HEK293 (cell line): ENCODE measurements at regions not wholly inside any gene's neighbourhood (a gene's known extent, or its start where the extent isn't known, plus 50 kb on each side); places are given as distances from the start of the nearest gene placed in this dataset.
"Not testable (repeated sequence)": the region's sequence is repeated elsewhere in the genome, so short reads cannot be mapped to it uniquely, and the experiment has no call there.

Source experiments
- CTCF ChIA-PET: fragments of 350-600 bp; formaldehyde crosslinking; extraction: SDS; loops from one replicate; lab custom pipeline; 2021; ENCODE audit warnings: antibody characterized with exemption; lab: Yijun Ruan, JAX
- POLR2A ChIA-PET: fragments of 300-600 bp; formaldehyde crosslinking; extraction: SDS; loops from one replicate; lab custom pipeline; 2020; ENCODE audit warnings: antibody characterized with exemption, inconsistent platforms; lab: Yijun Ruan, JAX
- H3K27ac ChIP-seq: fragments of 200-500 bp; sonication (Bioruptor generic); 2 replicates; pipeline ENCODE4 v1.5.1; 2014; ENCODE audit warnings: low read depth, low read length, control low read depth, inconsistent platforms; ENCODE audit errors: extremely low read depth
- H3K36me3 ChIP-seq, 2 experiments: fragments of 200-500 bp in 1 of 2; sonication (Bioruptor generic) in 1 of 2; 1 replicate in 1 of 2; 2 replicates in 1 of 2; pipeline ENCODE4 v1.5.1; 2014 to 2017; ENCODE audit warnings: inconsistent platforms in 2 of 2, low read length in 2 of 2; ENCODE audit not compliant: control insufficient read depth in 2 of 2, insufficient read depth in 1 of 2
- H3K4me1 ChIP-seq: fragments of 200-500 bp; sonication (Bioruptor generic); 2 replicates; pipeline ENCODE4 v1.5.1; 2014; ENCODE audit warnings: mild to moderate bottlenecking, low read length, inconsistent platforms; ENCODE audit not compliant: control insufficient read depth, insufficient read depth
- H3K4me3 ChIP-seq: 2 replicates; pipeline ENCODE4 v1.5.1; 2011; ENCODE audit warnings: low read depth, mild to moderate bottlenecking, control low read depth, low read length, moderate library complexity
- H3K9me3 ChIP-seq: fragments of 200-500 bp; sonication (Bioruptor generic); 2 replicates; pipeline ENCODE4 v1.5.1; 2014; ENCODE audit warnings: low read depth, low read length, inconsistent platforms; ENCODE audit not compliant: control insufficient read depth, insufficient read depth
- EGR2 ChIP-seq: fragments of 450-650 bp; formaldehyde crosslinking; IDR thresholded peaks from 2 replicates; pipeline ENCODE4 v1.5.1; 2016; ENCODE audit warnings: low read depth, missing biosample characterization, missing genetic modification characterization
- MEIS1 ChIP-seq: sonication (generic); formaldehyde crosslinking; IDR thresholded peaks from 2 replicates; pipeline ENCODE4 v1.8.1; 2022; ENCODE audit warnings: missing genetic modification reagents, mild to moderate bottlenecking, borderline replicate concordance
- SCRT2 ChIP-seq: fragments of 450-650 bp; formaldehyde crosslinking; IDR thresholded peaks from 2 replicates; pipeline ENCODE4 v1.5.1; 2016; ENCODE audit warnings: missing biosample characterization, missing genetic modification characterization
- ZNF10 ChIP-seq: fragments of 450-650 bp; formaldehyde crosslinking; IDR thresholded peaks from 2 replicates; pipeline ENCODE4 v1.5.1; 2017; ENCODE audit warnings: missing biosample characterization, missing genetic modification characterization
- ZNF221 ChIP-seq: fragments of 450-650 bp; formaldehyde crosslinking; IDR thresholded peaks from 2 replicates; pipeline ENCODE4 v1.5.1; 2017; ENCODE audit warnings: missing biosample characterization, missing genetic modification characterization, borderline replicate concordance
- ZNF391 ChIP-seq: fragments of 450-650 bp; formaldehyde crosslinking; IDR thresholded peaks from 2 replicates; pipeline ENCODE4 v1.5.1; 2016; ENCODE audit warnings: low read depth, missing biosample characterization, missing genetic modification characterization, borderline replicate concordance
- ZNF404 ChIP-seq: fragments of 450-650 bp; formaldehyde crosslinking; IDR thresholded peaks from 2 replicates; pipeline ENCODE4 v1.5.1; 2017; ENCODE audit warnings: missing biosample characterization, missing genetic modification characterization
- ZNF514 ChIP-seq: fragments of 450-650 bp; formaldehyde crosslinking; IDR thresholded peaks from 2 replicates; pipeline ENCODE4 v1.5.1; 2016; ENCODE audit warnings: missing biosample characterization, missing genetic modification characterization
- ZNF549 ChIP-seq: fragments of 450-650 bp; IDR thresholded peaks from 2 replicates; pipeline ENCODE4 v1.5.1; 2018; ENCODE audit warnings: missing biosample characterization, missing genetic modification characterization, mild to moderate bottlenecking, inconsistent platforms, moderate library complexity
- ZNF555 ChIP-seq: fragments of 450-650 bp; formaldehyde crosslinking; conservative IDR thresholded peaks from 2 replicates; pipeline ENCODE4 v1.5.1; 2017; ENCODE audit warnings: missing biosample characterization, mild to moderate bottlenecking, missing genetic modification characterization, inconsistent platforms
- TF ChIP-seq, protein P1 (sequence below): fragments of 450-650 bp; formaldehyde crosslinking; IDR thresholded peaks from 2 replicates; pipeline ENCODE4 v1.5.1; 2017; ENCODE audit warnings: missing biosample characterization, missing genetic modification characterization
- TF ChIP-seq, protein P2 (sequence below): fragments of 450-650 bp; formaldehyde crosslinking; IDR thresholded peaks from 2 replicates; pipeline ENCODE4 v1.5.1; 2017; ENCODE audit warnings: missing biosample characterization, missing genetic modification characterization
- TF ChIP-seq, protein P3 (sequence below): fragments of 450-650 bp; formaldehyde crosslinking; IDR thresholded peaks from 2 replicates; pipeline ENCODE4 v1.5.1; 2016; ENCODE audit warnings: missing biosample characterization, missing genetic modification characterization
- TF ChIP-seq, protein P4 (sequence below): fragments of 450-650 bp; formaldehyde crosslinking; conservative IDR thresholded peaks from 2 replicates; pipeline ENCODE4 v1.5.1; 2016; ENCODE audit warnings: low read depth, missing biosample characterization, missing genetic modification characterization
- TF ChIP-seq, protein P5 (sequence below): fragments of 450-650 bp; formaldehyde crosslinking; IDR thresholded peaks from 2 replicates; pipeline ENCODE4 v1.5.1; 2016; ENCODE audit warnings: missing biosample characterization, missing genetic modification characterization, borderline replicate concordance

DNA sequence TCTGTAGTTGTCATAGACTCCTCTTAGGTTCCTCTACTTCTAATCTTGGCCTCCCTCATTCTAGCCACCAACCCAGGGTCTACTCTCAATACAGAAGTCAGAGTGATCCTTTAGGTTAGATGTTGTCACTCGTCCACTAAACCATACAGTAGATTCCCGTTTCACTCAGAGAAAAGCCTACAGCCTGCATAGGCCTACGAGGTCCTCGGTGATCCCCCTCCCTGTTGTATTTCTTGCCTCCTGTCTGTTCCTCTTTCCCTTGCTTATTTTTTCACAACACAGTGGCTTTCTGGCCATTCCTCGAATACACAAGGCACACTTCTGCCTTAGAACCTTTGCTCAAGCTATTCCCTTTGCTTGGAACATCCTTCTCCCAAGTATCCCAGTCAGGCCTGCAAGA is 183.0 kb upstream of the PRSS1 start:
- H3K27ac ChIP-seq, result no peak overlapping the region
- CTCF ChIA-PET, result interaction anchor here (1.5 to 2.5 kb wide), 2 partner anchors 8 to 10 kb away, joined by 3 to 14 read pairs; no protein-coding TSS in a partner anchor
- no peaks in the 10 kb centered on the region for H3K36me3 ChIP-seq
- TF ChIP-seq, protein P1, sequence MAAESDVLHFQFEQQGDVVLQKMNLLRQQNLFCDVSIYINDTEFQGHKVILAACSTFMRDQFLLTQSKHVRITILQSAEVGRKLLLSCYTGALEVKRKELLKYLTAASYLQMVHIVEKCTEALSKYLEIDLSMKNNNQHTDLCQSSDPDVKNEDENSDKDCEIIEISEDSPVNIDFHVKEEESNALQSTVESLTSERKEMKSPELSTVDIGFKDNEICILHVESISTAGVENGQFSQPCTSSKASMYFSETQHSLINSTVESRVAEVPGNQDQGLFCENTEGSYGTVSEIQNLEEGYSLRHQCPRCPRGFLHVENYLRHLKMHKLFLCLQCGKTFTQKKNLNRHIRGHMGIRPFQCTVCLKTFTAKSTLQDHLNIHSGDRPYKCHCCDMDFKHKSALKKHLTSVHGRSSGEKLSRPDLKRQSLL (tag by site-specific recombination), result no peak
- TF ChIP-seq ZNF404 (tag by site-specific recombination) (no peak), SCRT2 (tag by site-specific recombination) (no peak), ZNF221 (tag by site-specific recombination) (no peak), ZNF549 (no peak), ZNF514 (tag by site-specific recombination) (no peak), ZNF555 (no peak), EGR2 (tag by site-specific recombination) (no peak)
- TF ChIP-seq, protein P2, sequence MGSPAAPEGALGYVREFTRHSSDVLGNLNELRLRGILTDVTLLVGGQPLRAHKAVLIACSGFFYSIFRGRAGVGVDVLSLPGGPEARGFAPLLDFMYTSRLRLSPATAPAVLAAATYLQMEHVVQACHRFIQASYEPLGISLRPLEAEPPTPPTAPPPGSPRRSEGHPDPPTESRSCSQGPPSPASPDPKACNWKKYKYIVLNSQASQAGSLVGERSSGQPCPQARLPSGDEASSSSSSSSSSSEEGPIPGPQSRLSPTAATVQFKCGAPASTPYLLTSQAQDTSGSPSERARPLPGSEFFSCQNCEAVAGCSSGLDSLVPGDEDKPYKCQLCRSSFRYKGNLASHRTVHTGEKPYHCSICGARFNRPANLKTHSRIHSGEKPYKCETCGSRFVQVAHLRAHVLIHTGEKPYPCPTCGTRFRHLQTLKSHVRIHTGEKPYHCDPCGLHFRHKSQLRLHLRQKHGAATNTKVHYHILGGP, result no peak
- H3K4me1 ChIP-seq, result peaks cover 3% of the 10 kb centered on the region; the same call in 1 of the 2 replicates
- H3K9me3 ChIP-seq, result no peaks in the 10 kb centered on the region
- H3K4me3 ChIP-seq, result no peak overlapping the region
- POLR2A ChIA-PET, result no interaction called here

DNA sequence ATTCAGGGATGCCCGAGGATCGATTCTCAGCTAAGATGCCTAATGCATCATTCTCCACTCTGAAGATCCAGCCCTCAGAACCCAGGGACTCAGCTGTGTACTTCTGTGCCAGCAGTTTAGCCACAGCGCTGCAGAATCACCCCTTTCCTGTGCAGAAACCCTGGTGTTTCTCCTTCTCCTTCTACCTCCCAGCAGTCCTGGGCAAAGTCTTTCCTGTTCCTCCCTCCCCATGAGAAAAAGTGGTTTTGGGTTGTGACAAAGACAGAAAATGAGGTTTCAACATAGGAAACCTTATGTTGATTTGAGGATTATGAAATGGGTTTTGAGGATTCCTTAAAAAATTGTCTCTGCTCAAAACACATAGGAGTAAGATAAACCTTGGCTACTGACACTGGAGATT is 185.1 kb upstream of the PRSS1 start:
- CTCF ChIA-PET, result interaction anchor here (0.9 kb wide), 1 partner anchor 45 kb away, joined by 3 read pairs; no protein-coding TSS in a partner anchor
- POLR2A ChIA-PET, H3K9me3 ChIP-seq, H3K4me1 ChIP-seq, H3K4me3 ChIP-seq, H3K27ac ChIP-seq, H3K36me3 ChIP-seq: not testable (repeated sequence)

DNA sequence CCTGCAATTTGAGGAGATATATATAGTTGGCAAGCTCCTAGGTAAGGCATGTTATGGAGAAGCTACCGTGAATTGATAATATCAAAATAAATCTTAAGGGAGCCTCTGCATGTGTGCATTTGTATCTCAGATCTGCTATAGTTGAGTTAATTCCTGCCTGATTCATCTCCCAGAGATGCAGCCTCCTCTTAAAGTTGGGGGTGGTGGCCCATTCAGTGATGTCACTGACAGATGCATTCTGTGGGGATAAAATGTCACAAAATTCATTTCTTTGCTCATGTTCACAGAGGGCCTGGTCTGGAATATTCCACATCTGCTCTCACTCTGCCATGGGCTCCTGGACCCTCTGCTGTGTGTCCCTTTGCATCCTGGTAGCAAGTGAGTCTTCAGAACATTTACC is 185.8 kb upstream of the PRSS1 start:
- peaks cover 3% of the 10 kb centered on the region; the same call in 1 of the 2 replicates for H3K4me1 ChIP-seq
- no peak overlapping the region for H3K27ac ChIP-seq
- ChIA-PET POLR2A (no interaction called here), CTCF (interaction anchor here (0.7 to 1.3 kb wide), 3 partner anchors 16 to 48 kb away, joined by 3 to 4 read pairs (median 3); no protein-coding TSS in a partner anchor)
- H3K9me3 ChIP-seq, result no peaks in the 10 kb centered on the region
- no peaks in the 10 kb centered on the region for H3K36me3 ChIP-seq
- H3K4me3 ChIP-seq, result no peak overlapping the region
- TF ChIP-seq, protein P3, sequence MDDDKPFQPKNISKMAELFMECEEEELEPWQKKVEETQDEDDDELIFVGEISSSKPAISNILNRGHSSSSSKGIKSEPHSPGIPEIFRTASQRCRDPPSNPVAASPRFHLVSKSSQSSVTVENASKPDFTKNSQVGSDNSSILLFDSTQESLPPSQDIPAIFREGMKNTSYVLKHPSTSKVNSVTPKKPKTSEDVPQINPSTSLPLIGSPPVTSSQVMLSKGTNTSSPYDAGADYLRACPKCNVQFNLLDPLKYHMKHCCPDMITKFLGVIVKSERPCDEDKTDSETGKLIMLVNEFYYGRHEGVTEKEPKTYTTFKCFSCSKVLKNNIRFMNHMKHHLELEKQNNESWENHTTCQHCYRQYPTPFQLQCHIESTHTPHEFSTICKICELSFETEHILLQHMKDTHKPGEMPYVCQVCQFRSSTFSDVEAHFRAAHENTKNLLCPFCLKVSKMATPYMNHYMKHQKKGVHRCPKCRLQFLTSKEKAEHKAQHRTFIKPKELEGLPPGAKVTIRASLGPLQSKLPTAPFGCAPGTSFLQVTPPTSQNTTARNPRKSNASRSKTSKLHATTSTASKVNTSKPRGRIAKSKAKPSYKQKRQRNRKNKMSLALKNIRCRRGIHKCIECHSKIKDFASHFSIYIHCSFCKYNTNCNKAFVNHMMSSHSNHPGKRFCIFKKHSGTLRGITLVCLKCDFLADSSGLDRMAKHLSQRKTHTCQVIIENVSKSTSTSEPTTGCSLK (tag by site-specific recombination), result no peak
- TF ChIP-seq ZNF391 (tag by site-specific recombination) (no peak), ZNF10 (tag by site-specific recombination) (no peak), MEIS1 (no peak)
- TF ChIP-seq, protein P1 (tag by site-specific recombination), result no peak
- TF ChIP-seq, protein P4, sequence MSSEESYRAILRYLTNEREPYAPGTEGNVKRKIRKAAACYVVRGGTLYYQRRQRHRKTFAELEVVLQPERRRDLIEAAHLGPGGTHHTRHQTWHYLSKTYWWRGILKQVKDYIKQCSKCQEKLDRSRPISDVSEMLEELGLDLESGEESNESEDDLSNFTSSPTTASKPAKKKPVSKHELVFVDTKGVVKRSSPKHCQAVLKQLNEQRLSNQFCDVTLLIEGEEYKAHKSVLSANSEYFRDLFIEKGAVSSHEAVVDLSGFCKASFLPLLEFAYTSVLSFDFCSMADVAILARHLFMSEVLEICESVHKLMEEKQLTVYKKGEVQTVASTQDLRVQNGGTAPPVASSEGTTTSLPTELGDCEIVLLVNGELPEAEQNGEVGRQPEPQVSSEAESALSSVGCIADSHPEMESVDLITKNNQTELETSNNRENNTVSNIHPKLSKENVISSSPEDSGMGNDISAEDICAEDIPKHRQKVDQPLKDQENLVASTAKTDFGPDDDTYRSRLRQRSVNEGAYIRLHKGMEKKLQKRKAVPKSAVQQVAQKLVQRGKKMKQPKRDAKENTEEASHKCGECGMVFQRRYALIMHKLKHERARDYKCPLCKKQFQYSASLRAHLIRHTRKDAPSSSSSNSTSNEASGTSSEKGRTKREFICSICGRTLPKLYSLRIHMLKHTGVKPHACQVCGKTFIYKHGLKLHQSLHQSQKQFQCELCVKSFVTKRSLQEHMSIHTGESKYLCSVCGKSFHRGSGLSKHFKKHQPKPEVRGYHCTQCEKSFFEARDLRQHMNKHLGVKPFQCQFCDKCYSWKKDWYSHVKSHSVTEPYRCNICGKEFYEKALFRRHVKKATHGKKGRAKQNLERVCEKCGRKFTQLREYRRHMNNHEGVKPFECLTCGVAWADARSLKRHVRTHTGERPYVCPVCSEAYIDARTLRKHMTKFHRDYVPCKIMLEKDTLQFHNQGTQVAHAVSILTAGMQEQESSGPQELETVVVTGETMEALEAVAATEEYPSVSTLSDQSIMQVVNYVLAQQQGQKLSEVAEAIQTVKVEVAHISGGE (tag by site-specific recombination), result no peak
- TF ChIP-seq, protein P5, sequence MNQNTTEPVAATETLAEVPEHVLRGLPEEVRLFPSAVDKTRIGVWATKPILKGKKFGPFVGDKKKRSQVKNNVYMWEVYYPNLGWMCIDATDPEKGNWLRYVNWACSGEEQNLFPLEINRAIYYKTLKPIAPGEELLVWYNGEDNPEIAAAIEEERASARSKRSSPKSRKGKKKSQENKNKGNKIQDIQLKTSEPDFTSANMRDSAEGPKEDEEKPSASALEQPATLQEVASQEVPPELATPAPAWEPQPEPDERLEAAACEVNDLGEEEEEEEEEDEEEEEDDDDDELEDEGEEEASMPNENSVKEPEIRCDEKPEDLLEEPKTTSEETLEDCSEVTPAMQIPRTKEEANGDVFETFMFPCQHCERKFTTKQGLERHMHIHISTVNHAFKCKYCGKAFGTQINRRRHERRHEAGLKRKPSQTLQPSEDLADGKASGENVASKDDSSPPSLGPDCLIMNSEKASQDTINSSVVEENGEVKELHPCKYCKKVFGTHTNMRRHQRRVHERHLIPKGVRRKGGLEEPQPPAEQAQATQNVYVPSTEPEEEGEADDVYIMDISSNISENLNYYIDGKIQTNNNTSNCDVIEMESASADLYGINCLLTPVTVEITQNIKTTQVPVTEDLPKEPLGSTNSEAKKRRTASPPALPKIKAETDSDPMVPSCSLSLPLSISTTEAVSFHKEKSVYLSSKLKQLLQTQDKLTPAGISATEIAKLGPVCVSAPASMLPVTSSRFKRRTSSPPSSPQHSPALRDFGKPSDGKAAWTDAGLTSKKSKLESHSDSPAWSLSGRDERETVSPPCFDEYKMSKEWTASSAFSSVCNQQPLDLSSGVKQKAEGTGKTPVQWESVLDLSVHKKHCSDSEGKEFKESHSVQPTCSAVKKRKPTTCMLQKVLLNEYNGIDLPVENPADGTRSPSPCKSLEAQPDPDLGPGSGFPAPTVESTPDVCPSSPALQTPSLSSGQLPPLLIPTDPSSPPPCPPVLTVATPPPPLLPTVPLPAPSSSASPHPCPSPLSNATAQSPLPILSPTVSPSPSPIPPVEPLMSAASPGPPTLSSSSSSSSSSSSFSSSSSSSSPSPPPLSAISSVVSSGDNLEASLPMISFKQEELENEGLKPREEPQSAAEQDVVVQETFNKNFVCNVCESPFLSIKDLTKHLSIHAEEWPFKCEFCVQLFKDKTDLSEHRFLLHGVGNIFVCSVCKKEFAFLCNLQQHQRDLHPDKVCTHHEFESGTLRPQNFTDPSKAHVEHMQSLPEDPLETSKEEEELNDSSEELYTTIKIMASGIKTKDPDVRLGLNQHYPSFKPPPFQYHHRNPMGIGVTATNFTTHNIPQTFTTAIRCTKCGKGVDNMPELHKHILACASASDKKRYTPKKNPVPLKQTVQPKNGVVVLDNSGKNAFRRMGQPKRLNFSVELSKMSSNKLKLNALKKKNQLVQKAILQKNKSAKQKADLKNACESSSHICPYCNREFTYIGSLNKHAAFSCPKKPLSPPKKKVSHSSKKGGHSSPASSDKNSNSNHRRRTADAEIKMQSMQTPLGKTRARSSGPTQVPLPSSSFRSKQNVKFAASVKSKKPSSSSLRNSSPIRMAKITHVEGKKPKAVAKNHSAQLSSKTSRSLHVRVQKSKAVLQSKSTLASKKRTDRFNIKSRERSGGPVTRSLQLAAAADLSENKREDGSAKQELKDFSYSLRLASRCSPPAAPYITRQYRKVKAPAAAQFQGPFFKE (tag by site-specific recombination), result no peak
